ENCODE measurements at regions not wholly inside any gene's neighbourhood (a gene's known extent, or its start where the extent isn't known, plus 50 kb on each side); places are given as distances from the start of the nearest gene placed in this dataset.

DNA sequence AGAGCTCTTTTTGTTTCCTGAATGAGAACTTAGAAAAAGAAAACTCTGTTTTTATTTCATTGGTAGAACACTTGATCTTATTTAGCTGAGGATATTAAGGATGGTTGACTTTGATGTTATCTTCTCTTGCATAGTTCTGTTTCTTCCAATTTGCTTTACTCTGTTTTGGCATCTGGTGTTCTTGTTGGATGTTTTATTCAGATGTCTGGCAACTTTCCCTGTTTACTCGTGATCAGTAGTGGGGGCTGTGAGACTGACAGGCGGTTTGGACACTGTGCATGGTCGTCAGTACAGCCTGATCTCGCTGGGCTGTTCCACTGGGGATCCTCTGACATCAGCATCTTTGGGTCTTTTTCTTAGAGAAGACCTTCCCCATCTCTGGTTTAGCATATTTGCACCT is 100.1 kb downstream of the TSN start:
- TF ChIP-seq Cebpa-rat (IDR thresholded peaks at IDR 0.05), result no peak
- peaks cover 16 to 28% (median 23%) of the 10 kb centered on the region in 11 experiments; a peak in 21 of 22 replicates for H3K9me3 ChIP-seq (replicated peaks in 1 of 11)
- H4K20me1 ChIP-seq, result no peaks in the 10 kb centered on the region
- no peaks in the 10 kb centered on the region for H3K36me3 ChIP-seq
- no peak overlapping the region for H3K27ac ChIP-seq
- H3K27me3 ChIP-seq, result no peaks in the 10 kb centered on the region
- no peak overlapping the region for H3K4me2 ChIP-seq
- no peak overlapping the region for H3K4me3 ChIP-seq
- H3K9ac ChIP-seq, result no peak overlapping the region
- no peaks in the 10 kb centered on the region for H3K4me1 ChIP-seq

GRCh38 chr2:121856360-121856759 is 100.9 kb downstream of the TSN start:
- no peak overlapping the region for H3K4me2 ChIP-seq
- no peaks in the 10 kb centered on the region for H3K36me3 ChIP-seq
- no peak for TF ChIP-seq Cebpa-rat (IDR thresholded peaks at IDR 0.05)
- H4K20me1 ChIP-seq, result no peaks in the 10 kb centered on the region
- peaks cover 16 to 28% (median 23%) of the 10 kb centered on the region in 11 experiments; a peak in 21 of 22 replicates for H3K9me3 ChIP-seq (replicated peaks in 1 of 11)
- H3K27me3 ChIP-seq, result no peaks in the 10 kb centered on the region
- H3K27ac ChIP-seq, result no peak overlapping the region
- no peaks in the 10 kb centered on the region for H3K4me1 ChIP-seq
- no peak overlapping the region for H3K9ac ChIP-seq
- no peak overlapping the region for H3K4me3 ChIP-seq

DNA sequence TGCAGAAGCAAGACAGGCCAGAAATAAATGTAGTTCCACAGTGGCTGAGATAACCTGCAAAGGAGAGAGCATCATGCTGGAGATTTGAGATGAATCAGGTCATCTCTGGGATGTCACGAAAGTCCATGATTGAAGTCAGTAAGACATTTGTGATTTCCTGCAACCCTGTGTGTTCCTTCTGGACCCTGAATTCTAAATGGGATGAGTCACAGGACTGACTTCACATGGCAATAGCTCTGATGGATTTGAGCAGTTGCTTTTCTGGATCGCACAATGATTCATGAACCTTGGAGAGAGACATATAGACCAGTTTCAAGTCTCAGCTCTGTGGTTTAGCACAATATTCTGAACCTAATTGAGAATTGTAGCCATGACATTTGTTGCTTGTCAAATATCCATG is 102.9 kb downstream of the TSN start:
- no peaks in the 10 kb centered on the region for H4K20me1 ChIP-seq
- H3K27me3 ChIP-seq, result no peaks in the 10 kb centered on the region
- no peaks in the 10 kb centered on the region for H3K4me1 ChIP-seq
- H3K4me3 ChIP-seq, result no peak overlapping the region
- no peak overlapping the region for H3K4me2 ChIP-seq
- H3K36me3 ChIP-seq, result no peaks in the 10 kb centered on the region
- TF ChIP-seq Cebpa-rat (IDR thresholded peaks at IDR 0.05), result no peak
- H3K27ac ChIP-seq, result no peak overlapping the region
- no peak overlapping the region for H3K9ac ChIP-seq
- H3K9me3 ChIP-seq (replicated peaks in 1 of 11), result peaks cover 17 to 26% (median 23%) of the 10 kb centered on the region in 11 experiments; a peak in 21 of 22 replicates

DNA sequence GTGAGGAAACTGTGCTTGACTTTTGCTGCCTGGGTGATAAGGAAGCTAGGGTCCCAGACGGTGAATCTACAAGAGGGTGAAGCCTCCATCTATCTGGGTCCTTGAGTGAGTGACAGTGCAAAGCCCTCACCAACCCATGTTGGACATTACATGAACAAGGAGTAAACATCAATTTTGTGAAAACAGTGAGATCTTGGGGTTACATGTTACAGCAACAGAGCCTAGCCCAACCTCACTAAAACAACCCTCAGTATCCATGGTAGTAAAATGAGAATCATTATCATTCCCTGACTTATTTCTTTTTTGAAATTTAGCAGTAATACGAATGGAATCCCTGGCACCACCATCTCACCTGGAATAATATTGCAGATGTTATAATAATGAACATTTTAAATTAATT is 103.4 kb downstream of the TSN start:
- H3K27ac ChIP-seq, result no peak overlapping the region
- no peaks in the 10 kb centered on the region for H3K36me3 ChIP-seq
- no peak overlapping the region for H3K9ac ChIP-seq
- no peak for TF ChIP-seq Cebpa-rat (IDR thresholded peaks at IDR 0.05)
- no peak overlapping the region for H3K4me2 ChIP-seq
- no peaks in the 10 kb centered on the region for H4K20me1 ChIP-seq
- no peak overlapping the region for H3K4me3 ChIP-seq
- H3K4me1 ChIP-seq, result no peaks in the 10 kb centered on the region
- no peaks in the 10 kb centered on the region for H3K27me3 ChIP-seq
- H3K9me3 ChIP-seq (replicated peaks in 1 of 11), result peaks cover 13 to 22% (median 18%) of the 10 kb centered on the region in 11 experiments; a peak in 20 of 22 replicates

- Histone ChIP-seq H3K4me2 (no peak overlapping the region), H3K27me3 (no peaks in the 10 kb centered on the region), H4K20me1 (no peaks in the 10 kb centered on the region), H3K4me1 (no peaks in the 10 kb centered on the region), H3K9me3 (replicated peaks in 1 of 11) (peaks cover 0 to 9% (median 5%) of the 10 kb centered on the region in 11 experiments; a peak in 9 of 22 replicates), H3K9ac (no peak overlapping the region), H3K4me3 (no peak overlapping the region), H3K27ac (no peak overlapping the region), H3K36me3 (no peaks in the 10 kb centered on the region)
- TF ChIP-seq Cebpa-rat (IDR thresholded peaks at IDR 0.05), result no peak
These were observed 104.7 kb downstream of the TSN start for GRCh38 chr2:121860033-121860757.

GRCh38 chr2:121860758-121861227 is 105.3 kb downstream of the TSN start:
- H3K36me3 ChIP-seq, result no peaks in the 10 kb centered on the region
- H4K20me1 ChIP-seq, result no peaks in the 10 kb centered on the region
- H3K4me3 ChIP-seq, result no peak overlapping the region
- H3K27ac ChIP-seq, result no peak overlapping the region
- TF ChIP-seq Cebpa-rat (IDR thresholded peaks at IDR 0.05), result no peak
- no peaks in the 10 kb centered on the region for H3K4me1 ChIP-seq
- H3K9me3 ChIP-seq (replicated peaks in 1 of 11), result peaks cover 0 to 8% (median 0%) of the 10 kb centered on the region in 11 experiments; a peak in 6 of 22 replicates
- no peak overlapping the region for H3K9ac ChIP-seq
- H3K27me3 ChIP-seq, result no peaks in the 10 kb centered on the region
- no peak overlapping the region for H3K4me2 ChIP-seq

GRCh38 chr2:121862286-121862685 is 106.8 kb downstream of the TSN start:
- H3K9ac ChIP-seq, result no peak overlapping the region
- H3K4me3 ChIP-seq, result no peak overlapping the region
- TF ChIP-seq Cebpa-rat (IDR thresholded peaks at IDR 0.05), result no peak
- no peaks in the 10 kb centered on the region for H3K4me1 ChIP-seq
- no peaks in the 10 kb centered on the region for H4K20me1 ChIP-seq
- H3K27me3 ChIP-seq, result no peaks in the 10 kb centered on the region
- H3K9me3 ChIP-seq (replicated peaks in 1 of 11), result peaks cover 0 to 8% (median 0%) of the 10 kb centered on the region in 11 experiments; a peak in 2 of 22 replicates
- no peak overlapping the region for H3K27ac ChIP-seq
- no peaks in the 10 kb centered on the region for H3K36me3 ChIP-seq
- no peak overlapping the region for H3K4me2 ChIP-seq

GRCh38 chr2:121865914-121866313 is 110.5 kb downstream of the TSN start:
- no peak overlapping the region for H3K4me2 ChIP-seq
- H3K4me3 ChIP-seq, result no peak overlapping the region
- H3K9ac ChIP-seq, result no peak overlapping the region
- H3K27ac ChIP-seq, result no peak overlapping the region
- no peaks in the 10 kb centered on the region for H4K20me1 ChIP-seq
- no peaks in the 10 kb centered on the region for H3K36me3 ChIP-seq
- H3K9me3 ChIP-seq (replicated peaks in 1 of 11), result peaks cover 0 to 8% (median 0%) of the 10 kb centered on the region in 11 experiments; a peak in 2 of 22 replicates
- no peak for TF ChIP-seq Cebpa-rat (IDR thresholded peaks at IDR 0.05)
- no peaks in the 10 kb centered on the region for H3K4me1 ChIP-seq
- H3K27me3 ChIP-seq, result no peaks in the 10 kb centered on the region

DNA sequence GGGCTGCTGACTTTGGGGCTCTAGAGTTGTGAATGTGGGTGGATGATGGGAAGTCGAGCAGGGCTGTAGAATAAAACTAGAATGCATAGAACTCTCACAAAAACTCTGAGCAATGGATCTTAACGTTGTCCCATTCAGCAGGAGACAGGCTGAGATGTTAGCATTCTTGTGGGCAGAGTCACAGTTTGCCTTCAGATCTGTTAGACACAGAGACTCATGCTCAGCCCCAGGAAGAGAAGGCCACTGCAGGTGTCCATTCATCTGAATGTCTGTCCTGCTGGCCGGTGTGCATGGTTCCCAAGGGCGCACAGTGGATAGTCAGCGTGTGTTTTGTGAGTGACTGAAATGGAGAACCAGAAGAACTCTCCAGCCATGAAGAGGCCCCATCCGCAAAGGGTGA is 111.3 kb downstream of the TSN start:
- no peak overlapping the region for H3K9ac ChIP-seq
- no peaks in the 10 kb centered on the region for H3K4me1 ChIP-seq
- H3K9me3 ChIP-seq (replicated peaks in 1 of 11), result peaks cover 0 to 8% (median 0%) of the 10 kb centered on the region in 11 experiments; a peak in 2 of 22 replicates
- no peaks in the 10 kb centered on the region for H4K20me1 ChIP-seq
- H3K36me3 ChIP-seq, result no peaks in the 10 kb centered on the region
- H3K4me3 ChIP-seq, result no peak overlapping the region
- no peaks in the 10 kb centered on the region for H3K27me3 ChIP-seq
- H3K27ac ChIP-seq, result no peak overlapping the region
- TF ChIP-seq Cebpa-rat (IDR thresholded peaks at IDR 0.05), result no peak
- no peak overlapping the region for H3K4me2 ChIP-seq

DNA sequence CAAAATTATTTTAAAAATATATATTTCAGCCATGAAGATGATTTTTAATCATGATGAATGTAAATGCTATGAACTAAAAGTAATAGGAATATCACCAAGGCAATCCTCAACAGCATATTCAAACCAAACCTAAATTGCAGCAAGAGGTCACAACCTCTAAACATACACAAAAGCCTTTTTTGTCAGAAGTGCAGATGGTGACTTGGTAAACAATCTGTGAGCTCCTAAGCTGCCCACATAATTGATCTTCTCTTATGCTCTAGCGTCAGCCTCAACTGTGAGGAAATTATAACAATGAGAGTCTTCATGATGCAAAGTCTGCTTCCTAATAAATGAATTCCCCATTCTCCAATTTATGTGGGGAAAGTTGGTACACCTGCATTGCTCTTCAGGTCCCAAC is 113.2 kb downstream of the TSN start:
- TF ChIP-seq Cebpa-rat (IDR thresholded peaks at IDR 0.05), result no peak
- Histone ChIP-seq H3K27me3 (no peaks in the 10 kb centered on the region), H4K20me1 (no peaks in the 10 kb centered on the region), H3K27ac (no peak overlapping the region), H3K4me3 (no peak overlapping the region), H3K9me3 (replicated peaks in 1 of 11) (no peaks in the 10 kb centered on the region), H3K36me3 (no peaks in the 10 kb centered on the region), H3K4me1 (no peaks in the 10 kb centered on the region), H3K9ac (no peak overlapping the region), H3K4me2 (no peak overlapping the region)

Data from BLaER1 treated with 17β-estradiol and CSF1 and Interleukin-3, amounts not matched to agents 10 nM and 100 nM (cell line).